Mesodermal cell (in vitro differentiated cells): ENCODE measurements at regions not wholly inside any gene's neighbourhood (a gene's known extent, or its start where the extent isn't known, plus 50 kb on each side); places are given as distances from the start of the nearest gene placed in this dataset.
"Not testable (repeated sequence)": the region's sequence is repeated elsewhere in the genome, so short reads cannot be mapped to it uniquely, and the experiment has no call there.

Experiments
- H3K27ac ChIP-seq: 2 replicates; pipeline ENCODE4 v1.7.0; 2013; ENCODE audit warnings: mild to moderate bottlenecking, low read depth, low read length, moderate library complexity; ENCODE audit not compliant: severe bottlenecking
- H3K36me3 ChIP-seq: 2 replicates; pipeline ENCODE4 v1.7.1; 2013; ENCODE audit warnings: mild to moderate bottlenecking, low read length, moderate library complexity; ENCODE audit not compliant: control insufficient read depth, insufficient read depth
- H3K4me1 ChIP-seq: one replicate; pipeline ENCODE4 v1.7.1; 2013; ENCODE audit warnings: mild to moderate bottlenecking, low read length; ENCODE audit not compliant: insufficient read depth, control insufficient read depth, poor library complexity, severe bottlenecking
- H3K4me3 ChIP-seq: 2 replicates; pipeline ENCODE4 v1.7.0; 2013; ENCODE audit warnings: low read length, control low read depth, mild to moderate bottlenecking; ENCODE audit not compliant: insufficient read depth, poor library complexity, severe bottlenecking; ENCODE audit errors: extremely low read depth
- H3K9me3 ChIP-seq: 2 replicates; pipeline ENCODE4 v1.7.1; 2013; ENCODE audit warnings: mild to moderate bottlenecking, low read length, moderate library complexity; ENCODE audit not compliant: control insufficient read depth
- WGBS, 2 experiments: methylation state at CpG; one replicate each; pipeline ENCODE4 v1.1.5; 2013; ENCODE audit warnings: missing lambda C conversion rate in 2 of 2; ENCODE audit not compliant: insufficient coverage in 2 of 2; 5-methylcytosine and 5-hydroxymethylcytosine counted together

GRCh38 chr17:77553459-77554066 is 404.9 kb upstream of the TNRC6C start:
- Histone ChIP-seq H3K9me3 (no peaks in the 10 kb centered on the region), H3K4me1 (peaks cover 11% of the 10 kb centered on the region), H3K4me3 (no peak overlapping the region), H3K27ac (no peak overlapping the region), H3K36me3 (no peaks in the 10 kb centered on the region)
- WGBS, 2 experiments: 87 to 90% methylated on average over 4 of the region's 5 CpGs

- H3K4me3 ChIP-seq: no peak overlapping the region
- no peak overlapping the region for H3K27ac ChIP-seq
- H3K9me3 ChIP-seq: no peaks in the 10 kb centered on the region
- peaks cover 11% of the 10 kb centered on the region for H3K4me1 ChIP-seq
- H3K36me3 ChIP-seq: no peaks in the 10 kb centered on the region
- WGBS, 2 experiments: 91 to 95% methylated on average over 9 to 15 of the region's 16 CpGs
Measured at GRCh38 chr17:77555121-77555591, 403.3 kb upstream of the TNRC6C start.

- Histone ChIP-seq H3K9me3 (no peaks in the 10 kb centered on the region), H3K4me3 (no peak overlapping the region), H3K27ac (no peak overlapping the region), H3K4me1 (peaks cover 11% of the 10 kb centered on the region), H3K36me3 (no peaks in the 10 kb centered on the region)
- 77 to 86% methylated on average over 10 to 11 of the region's 11 CpGs for WGBS, 2 experiments
Measured at GRCh38 chr17:77555741-77556291, 402.7 kb upstream of the TNRC6C start.

GRCh38 chr17:77556383-77557061 is 402.0 kb upstream of the TNRC6C start:
- Histone ChIP-seq H3K27ac (no peak overlapping the region), H3K4me1 (peaks cover 11% of the 10 kb centered on the region), H3K4me3 (no peak overlapping the region), H3K9me3 (no peaks in the 10 kb centered on the region), H3K36me3 (no peaks in the 10 kb centered on the region)
- WGBS, 2 experiments: 70 to 77% methylated on average over 10 to 13 of the region's 14 CpGs

- H3K9me3 ChIP-seq: no peaks in the 10 kb centered on the region
- 86 to 87% methylated on average over 10 of the region's 12 CpGs for WGBS, 2 experiments
- H3K4me1 ChIP-seq: peaks cover 11% of the 10 kb centered on the region
- no peaks in the 10 kb centered on the region for H3K36me3 ChIP-seq
- H3K4me3 ChIP-seq: no peak overlapping the region
- H3K27ac ChIP-seq: no peak overlapping the region
Measured at GRCh38 chr17:77558846-77559626, 399.5 kb upstream of the TNRC6C start.

- Histone ChIP-seq H3K36me3 (no peaks in the 10 kb centered on the region), H3K4me1 (peaks cover 11% of the 10 kb centered on the region), H3K9me3 (no peaks in the 10 kb centered on the region), H3K4me3 (no peak overlapping the region), H3K27ac (no peak overlapping the region)
- 89 to 94% methylated on average over 8 to 10 of the region's 10 CpGs for WGBS, 2 experiments
Measured at GRCh38 chr17:77560381-77560780, 398.1 kb upstream of the TNRC6C start.

GRCh38 chr17:77560841-77561240 is 397.7 kb upstream of the TNRC6C start:
- WGBS, 2 experiments: 85 to 91% methylated on average over 9 to 10 of the region's 13 CpGs
- H3K27ac ChIP-seq: no peak overlapping the region
- no peak overlapping the region for H3K4me3 ChIP-seq
- peaks cover 9% of the 10 kb centered on the region for H3K4me1 ChIP-seq
- H3K36me3 ChIP-seq: no peaks in the 10 kb centered on the region
- H3K9me3 ChIP-seq: no peaks in the 10 kb centered on the region

GRCh38 chr17:77562361-77562760 is 396.1 kb upstream of the TNRC6C start:
- not testable (repeated sequence) for H3K36me3 ChIP-seq, H3K27ac ChIP-seq, H3K4me3 ChIP-seq, H3K9me3 ChIP-seq, H3K4me1 ChIP-seq
- WGBS, 2 experiments: 86 to 95% methylated on average over 7 to 8 of the region's 12 CpGs

- no peak overlapping the region for H3K4me3 ChIP-seq
- no peaks in the 10 kb centered on the region for H3K36me3 ChIP-seq
- H3K4me1 ChIP-seq: no peaks in the 10 kb centered on the region
- H3K9me3 ChIP-seq: no peaks in the 10 kb centered on the region
- WGBS, 2 experiments: 84 to 97% methylated on average over 5 of the region's 7 CpGs
- H3K27ac ChIP-seq: no peak overlapping the region
Measured at GRCh38 chr17:77563439-77564102, 394.9 kb upstream of the TNRC6C start.

GRCh38 chr17:77564278-77564920 is 394.1 kb upstream of the TNRC6C start:
- Histone ChIP-seq H3K9me3 (no peaks in the 10 kb centered on the region), H3K27ac (no peak overlapping the region), H3K4me1 (no peaks in the 10 kb centered on the region), H3K4me3 (no peak overlapping the region), H3K36me3 (no peaks in the 10 kb centered on the region)
- WGBS, 2 experiments: 95 to 97% methylated on average over 10 to 12 of the region's 13 CpGs
